GM12865 (cell line): ENCODE measurements at regions not wholly inside any gene's neighbourhood (a gene's known extent, or its start where the extent isn't known, plus 50 kb on each side); places are given as distances from the start of the nearest gene placed in this dataset.

Experiments used
- DNase-seq: peaks from one replicate; pipeline ENCODE4 v3.0.0; 2010; ENCODE audit warnings: low read depth
- H3K4me3 ChIP-seq: 2 replicates; pipeline ENCODE4 v1.5.1; 2011; ENCODE audit warnings: mild to moderate bottlenecking, low read depth, low read length, control low read depth
- CTCF ChIP-seq: IDR thresholded peaks from 2 replicates; pipeline ENCODE4 v1.5.1; 2011; ENCODE audit warnings: low read length, control low read depth, low read depth, inconsistent platforms; ENCODE audit not compliant: insufficient read depth; ENCODE audit errors: missing control alignments

- H3K4me3 ChIP-seq: no peak overlapping the region
- DNase-seq: no peak
- no peak for TF ChIP-seq CTCF
Measured at GRCh38 chr4:1469607-1470392, 63.6 kb upstream of the NKX1-1 start.

- H3K4me3 ChIP-seq: no peak overlapping the region
- TF ChIP-seq CTCF: no peak
- no peak for DNase-seq
Measured at GRCh38 chr4:1469043-1469442, 62.8 kb upstream of the NKX1-1 start.

- DNase-seq: no peak
- no peak for TF ChIP-seq CTCF
- H3K4me3 ChIP-seq: no peak overlapping the region
Measured at GRCh38 chr4:1467581-1468458, 61.6 kb upstream of the NKX1-1 start.

- DNase-seq: no peak
- no peak overlapping the region for H3K4me3 ChIP-seq
- no peak for TF ChIP-seq CTCF
Measured at GRCh38 chr4:1466863-1467165, 60.6 kb upstream of the NKX1-1 start.

GRCh38 chr4:1466034-1466862 lies 60.0 kb upstream of the NKX1-1 start:
- no peak for TF ChIP-seq CTCF
- no peak overlapping the region for H3K4me3 ChIP-seq
- no peak for DNase-seq

GRCh38 chr4:1465173-1466033 lies 59.2 kb upstream of the NKX1-1 start:
- H3K4me3 ChIP-seq: no peak overlapping the region
- no peak for DNase-seq
- no peak for TF ChIP-seq CTCF
